GM21737 (cell line): ENCODE measurements at regions not wholly inside any gene's neighbourhood (a gene's known extent, or its start where the extent isn't known, plus 50 kb on each side); places are given as distances from the start of the nearest gene placed in this dataset.

ENCODE experiments used
- ATAC-seq: cut with Tn5 transposase; IDR thresholded peaks from one replicate; pipeline ENCODE4 v1.9.1; 2021; ENCODE audit warnings: mild to moderate bottlenecking, moderate library complexity; ENCODE audit not compliant: unreplicated experiment

DNA sequence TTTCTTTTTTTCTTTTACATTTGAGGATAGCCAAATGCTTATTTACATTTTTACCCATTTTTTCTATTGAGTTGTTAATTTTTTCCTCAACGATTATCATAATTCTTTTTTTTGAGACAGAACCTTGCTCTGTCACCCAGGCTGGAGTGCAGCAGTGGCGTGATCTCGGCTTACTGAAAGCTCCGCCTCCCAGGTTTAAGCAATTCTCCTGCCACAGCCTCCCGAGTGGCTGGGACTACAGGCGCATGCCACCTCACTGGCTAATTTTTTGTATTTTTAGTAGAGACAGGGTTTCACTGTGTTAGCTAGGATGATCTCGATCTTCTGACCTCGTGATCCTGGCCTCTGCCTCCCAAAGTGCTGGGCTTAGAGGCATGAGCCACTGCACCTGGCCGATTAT lies 208.7 kb downstream of the LIG4 start:
- no peak for ATAC-seq

GRCh38 chr13:108005231-108005630 lies 210.1 kb downstream of the LIG4 start:
- no peak for ATAC-seq

- ATAC-seq = no peak
Observed at GRCh38 chr13:108003626-108004025, 211.7 kb downstream of the LIG4 start.

DNA sequence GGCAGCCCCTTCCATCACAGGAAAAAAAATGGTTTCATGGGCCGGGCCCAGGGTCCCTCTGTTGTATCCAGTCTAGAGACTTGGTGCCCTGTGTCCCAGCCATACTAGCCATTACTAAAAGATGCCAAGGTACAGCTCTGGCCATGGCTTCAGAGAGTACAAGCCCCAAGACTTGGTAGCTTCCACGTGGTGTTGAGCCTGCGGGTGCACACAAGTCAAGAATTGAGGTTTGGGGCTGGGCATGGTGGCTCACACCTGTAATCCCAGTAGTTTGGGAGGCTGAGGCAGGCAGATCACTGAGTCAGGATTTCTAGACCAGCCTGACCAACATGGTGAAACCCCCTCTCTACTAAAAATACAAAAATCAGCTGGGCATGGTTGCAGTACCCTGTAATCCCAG lies 214.3 kb downstream of the LIG4 start:
- ATAC-seq = no peak

GRCh38 chr13:107999751-108000150 lies 215.6 kb downstream of the LIG4 start:
- no peak for ATAC-seq

DNA sequence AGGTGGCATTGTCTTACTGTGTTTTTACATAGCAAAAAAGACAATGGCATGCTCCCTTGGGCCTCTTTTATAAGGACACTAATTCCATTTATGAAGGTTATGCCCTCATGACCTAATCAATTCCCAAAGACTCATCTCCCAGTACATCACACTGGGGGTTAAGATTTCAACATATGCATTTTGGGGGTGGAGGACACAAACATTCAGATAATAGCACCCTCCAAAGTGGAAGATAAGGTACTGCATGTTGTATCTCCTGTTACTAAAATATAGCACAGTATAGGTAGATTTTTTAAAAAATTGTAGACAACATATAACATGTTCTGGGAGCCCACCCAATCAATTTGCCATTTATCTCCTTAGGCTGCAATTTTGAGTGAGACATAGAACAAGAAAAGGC lies 221.2 kb downstream of the LIG4 start:
- no peak for ATAC-seq

DNA sequence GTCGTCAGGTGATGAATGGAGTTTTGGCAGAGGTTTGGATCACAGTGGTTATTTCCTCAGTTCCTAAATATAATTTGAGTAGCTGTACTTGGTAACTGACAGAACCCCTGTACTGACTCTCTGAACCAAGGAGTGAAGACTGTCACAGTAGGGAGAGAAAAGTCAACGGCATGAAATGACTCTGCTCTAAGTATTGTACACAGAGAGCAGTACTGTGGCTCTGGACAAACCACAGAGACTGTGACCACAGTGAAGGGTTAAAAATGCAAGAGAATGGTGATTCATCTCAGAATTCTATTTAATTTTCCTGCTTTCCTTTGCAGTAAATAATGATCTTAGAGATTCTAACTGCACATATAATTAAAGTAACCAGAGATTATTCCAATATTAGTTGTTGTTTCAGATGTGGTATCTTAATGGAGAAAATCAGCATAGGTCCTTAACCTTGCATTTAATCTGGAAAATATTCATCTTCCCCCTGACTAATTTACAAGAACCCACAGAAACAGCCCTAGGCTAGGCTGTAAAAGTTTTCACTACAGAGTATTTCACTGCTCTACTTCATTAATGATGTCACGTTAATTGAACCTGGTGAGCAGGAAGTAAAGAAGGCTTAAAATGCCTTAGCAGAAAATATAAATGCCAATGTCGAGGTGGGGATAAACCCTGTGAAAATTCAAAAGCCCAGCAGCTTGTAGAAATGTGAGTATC lies 221.9 kb downstream of the LIG4 start:
- no peak for ATAC-seq

DNA sequence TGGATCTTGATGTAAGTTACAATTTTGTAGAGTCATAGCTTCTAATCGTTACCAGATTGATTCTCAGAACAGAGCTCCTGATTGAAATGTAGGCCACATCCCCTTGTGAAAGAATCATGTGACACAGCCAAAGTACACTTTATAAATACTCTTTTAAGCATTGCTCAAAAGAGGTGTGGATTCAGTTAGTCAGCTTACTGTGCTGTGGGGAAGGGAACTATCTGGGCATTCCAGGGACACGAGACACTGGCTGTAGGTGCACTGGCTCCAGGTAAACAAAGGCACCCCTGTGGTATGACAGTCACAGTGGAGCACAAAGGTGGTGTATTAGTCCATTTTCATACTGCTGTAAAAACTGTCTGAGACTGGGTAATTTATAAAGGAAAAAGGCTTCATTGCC lies 222.8 kb downstream of the LIG4 start:
- ATAC-seq = no peak

- ATAC-seq = no peak
Observed at GRCh38 chr13:107977071-107977574, 238.2 kb downstream of the LIG4 start.

- ATAC-seq = no peak
Observed at GRCh38 chr13:107976628-107977027, 238.7 kb downstream of the LIG4 start.

DNA sequence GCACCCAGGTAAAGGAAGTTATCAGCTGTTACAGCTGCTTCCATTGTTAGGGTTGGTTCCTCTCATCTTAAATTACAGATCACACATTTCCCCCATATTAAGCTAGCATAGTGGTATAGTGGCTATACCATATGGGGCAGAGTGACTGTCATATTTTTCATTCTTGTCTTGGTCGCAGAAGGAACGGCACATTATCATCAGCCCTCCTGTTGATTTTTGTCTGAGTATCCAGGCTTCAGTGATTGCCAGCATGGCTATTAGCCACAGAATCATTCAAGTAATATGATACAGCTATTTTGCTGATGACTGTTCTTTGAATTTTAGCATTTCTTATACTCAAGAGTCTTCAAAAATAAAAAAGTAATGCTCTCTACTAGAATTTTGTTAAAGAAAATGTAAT lies 240.9 kb downstream of the LIG4 start:
- no peak for ATAC-seq

DNA sequence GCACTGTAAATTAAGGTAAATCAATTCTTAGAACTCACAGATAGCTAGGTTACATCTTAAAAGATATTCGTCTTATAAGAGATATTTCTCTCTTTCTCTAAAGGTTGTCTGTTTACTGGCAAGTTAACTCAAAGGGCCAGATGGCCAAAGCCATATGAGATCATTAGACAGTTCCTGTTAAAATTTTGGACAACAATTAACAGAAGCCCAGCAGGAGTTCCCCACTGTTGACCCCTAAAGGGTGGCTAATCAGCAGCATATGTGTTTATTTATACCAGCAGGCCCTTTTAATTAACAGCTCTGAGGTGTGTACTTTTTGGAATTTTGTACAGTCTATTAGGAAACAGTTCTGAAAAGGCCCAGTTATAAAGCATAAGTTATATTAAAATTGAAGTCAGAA lies 245.8 kb downstream of the LIG4 start:
- ATAC-seq = no peak

DNA sequence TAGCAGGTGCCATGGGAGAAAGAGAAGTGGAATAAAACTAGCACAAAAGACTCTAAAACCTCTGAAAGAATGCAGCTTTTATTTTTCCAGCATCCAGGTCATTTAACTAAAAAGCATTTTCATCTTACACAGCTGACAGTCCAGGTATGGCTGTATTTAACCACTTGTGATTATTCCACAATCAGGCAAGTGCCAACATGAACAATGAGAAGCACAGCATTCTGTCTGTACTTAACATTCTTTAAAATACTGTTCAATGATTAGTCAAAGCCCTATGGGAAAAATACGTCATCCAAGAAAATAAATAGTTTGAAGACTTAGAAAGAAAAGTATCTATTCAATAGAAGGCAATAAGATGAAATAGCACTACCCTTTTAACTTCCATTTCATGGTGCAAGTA lies 246.9 kb downstream of the LIG4 start:
- no peak for ATAC-seq

DNA sequence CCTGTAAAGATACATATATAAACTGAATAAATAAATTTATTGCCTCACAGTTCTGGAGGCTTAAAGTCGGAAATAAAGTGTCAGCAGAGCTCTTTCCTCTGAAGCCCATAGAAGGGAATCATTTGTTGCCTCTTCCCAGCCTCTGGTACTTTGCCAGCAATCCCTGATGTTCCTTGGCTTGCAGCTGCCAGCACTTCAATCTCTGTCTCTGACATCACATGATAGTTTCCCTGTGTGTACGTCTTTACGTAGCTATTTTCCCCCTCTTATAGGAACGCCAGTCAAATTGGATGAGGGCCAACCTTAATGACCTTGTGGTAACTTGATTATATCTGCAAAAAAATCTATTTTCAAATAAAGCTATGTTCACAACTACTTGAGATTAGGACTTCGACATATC lies 250.9 kb downstream of the LIG4 start:
- ATAC-seq = no peak

DNA sequence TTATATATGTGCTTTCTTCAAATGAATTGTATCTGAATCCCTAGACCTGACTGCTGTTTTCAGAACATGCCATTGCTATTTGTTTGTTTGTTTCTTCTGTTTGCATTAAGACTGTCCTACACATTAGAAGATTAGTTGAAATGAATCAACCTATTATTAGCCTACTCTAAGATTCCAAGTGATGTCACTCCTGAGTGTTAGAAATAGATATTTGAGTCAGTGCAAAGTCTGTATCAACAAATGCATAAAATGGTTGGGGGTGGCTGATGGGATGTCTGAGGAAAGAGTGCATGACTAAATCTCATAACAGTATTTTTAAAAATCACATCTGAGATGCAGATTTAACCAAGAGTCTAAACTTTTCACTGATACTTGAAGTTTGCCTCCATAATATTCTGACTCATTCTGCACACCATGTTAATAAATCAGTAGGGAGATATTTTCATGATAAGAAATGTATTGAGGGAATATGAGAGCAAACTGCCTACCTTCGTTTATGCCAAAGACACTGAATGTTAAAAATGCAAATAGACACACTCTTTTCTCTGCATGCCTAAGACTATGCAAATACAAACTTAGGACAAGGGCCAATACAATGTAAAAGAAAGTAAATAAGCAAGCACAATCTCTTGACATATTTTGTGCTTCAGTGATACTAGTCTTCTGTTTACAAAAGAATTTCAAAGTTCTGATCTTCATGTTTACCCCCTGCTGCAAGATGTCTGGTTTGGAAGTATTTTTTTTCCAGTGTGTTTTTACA lies 253.3 kb downstream of the LIG4 start:
- no peak for ATAC-seq

DNA sequence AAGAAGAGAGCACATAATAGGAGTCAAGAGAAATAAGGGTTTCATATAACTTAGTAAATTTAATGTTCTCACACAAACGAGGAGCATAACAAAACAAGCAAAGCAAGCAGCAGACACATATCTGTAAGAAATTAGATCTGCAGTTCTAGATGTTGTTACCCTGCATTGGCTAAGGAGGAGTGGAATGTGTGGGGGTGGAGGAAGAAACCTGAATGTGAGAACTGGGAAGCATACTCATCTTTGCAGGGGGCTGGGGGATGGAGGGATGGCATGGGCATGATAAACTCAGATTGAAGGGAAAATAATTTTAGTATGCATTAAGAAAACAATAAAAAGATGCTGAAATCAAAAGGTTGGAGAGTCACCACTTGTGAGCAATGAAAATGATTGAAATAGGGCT lies 255.0 kb downstream of the LIG4 start:
- no peak for ATAC-seq

GRCh38 chr13:107956889-107957288 lies 258.4 kb downstream of the LIG4 start:
- no peak for ATAC-seq

DNA sequence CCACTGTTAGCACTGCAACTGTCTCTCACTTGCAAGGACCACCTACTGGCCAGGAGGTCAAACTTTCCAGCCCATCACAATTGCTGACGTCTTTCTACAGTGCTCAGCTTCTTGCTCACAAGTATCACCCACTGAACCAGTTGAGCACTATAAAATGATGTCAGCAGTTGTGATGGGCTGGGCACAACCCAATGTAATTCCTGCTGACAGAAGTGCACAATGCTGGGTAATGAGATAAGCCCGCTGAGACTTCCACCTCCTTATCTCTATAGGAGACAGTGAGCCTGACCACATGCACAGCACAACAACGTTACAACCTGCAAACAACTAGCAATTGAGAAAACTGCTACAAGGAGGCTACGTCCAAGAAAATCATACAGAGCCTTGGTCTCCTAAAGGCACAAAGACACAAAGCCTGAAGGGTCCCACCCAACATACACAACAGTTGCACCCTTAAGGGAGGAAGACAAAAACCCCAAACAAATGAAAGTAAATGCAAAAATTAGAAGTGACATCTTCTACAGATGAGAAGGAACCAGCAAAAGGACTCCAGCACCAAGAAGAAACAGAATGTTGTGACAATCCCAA lies 273.2 kb downstream of the LIG4 start:
- no peak for ATAC-seq

DNA sequence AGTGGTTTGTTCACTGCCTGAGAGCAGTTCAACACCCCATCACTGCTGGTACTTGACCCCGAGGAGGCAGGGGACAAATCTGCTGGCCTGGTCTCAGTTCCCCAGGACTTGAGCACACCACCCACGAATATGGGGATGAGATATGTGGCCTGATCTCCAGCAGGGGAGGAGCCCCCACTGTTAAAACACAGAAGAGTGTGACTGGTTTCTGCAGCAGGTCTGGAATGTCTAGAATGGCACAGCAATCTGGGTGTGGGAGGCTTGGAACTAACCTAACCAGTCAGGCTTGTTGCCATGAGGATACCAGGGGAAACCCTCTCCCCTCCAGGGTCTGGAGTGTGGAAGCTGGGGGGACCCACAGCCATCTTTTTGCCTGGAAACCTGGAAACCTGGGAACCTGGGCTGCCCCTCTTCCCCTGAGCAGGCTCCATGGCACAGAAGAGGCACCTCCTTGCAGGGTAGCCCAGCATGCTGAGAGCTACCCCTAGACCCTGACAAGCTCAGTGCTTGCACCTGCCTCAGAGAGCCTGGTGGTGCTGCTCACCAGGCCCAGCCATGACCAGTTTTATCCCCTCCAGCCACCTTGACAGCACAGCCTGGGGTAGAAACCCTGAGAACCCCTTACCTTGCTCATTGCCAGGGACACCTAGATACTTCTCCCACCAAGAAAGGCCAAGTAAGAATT lies 273.8 kb downstream of the LIG4 start:
- ATAC-seq = no peak

DNA sequence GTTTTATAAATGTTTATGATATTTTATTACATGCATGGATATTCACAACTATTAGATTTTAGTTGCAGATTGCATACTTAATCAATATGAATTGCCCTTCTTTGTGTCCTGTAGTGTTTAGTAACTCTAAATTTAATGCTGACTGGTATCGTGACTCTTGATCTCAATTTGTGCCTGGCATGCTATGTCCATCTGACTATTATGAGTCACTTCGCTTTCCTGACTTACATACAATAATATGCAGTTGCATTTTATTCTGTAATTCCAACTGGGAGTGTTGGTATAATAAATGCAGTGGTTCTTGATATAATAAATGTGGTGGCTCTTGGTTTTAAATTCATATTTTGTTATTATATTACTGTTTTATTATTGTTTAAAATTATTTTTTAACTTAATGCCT lies 277.5 kb downstream of the LIG4 start:
- ATAC-seq = no peak

- ATAC-seq = no peak
Observed at GRCh38 chr13:107931056-107931455, 284.3 kb downstream of the LIG4 start.
